Erythroblast (primary cell): ENCODE measurements at regions not wholly inside any gene's neighbourhood (a gene's known extent, or its start where the extent isn't known, plus 50 kb on each side); places are given as distances from the start of the nearest gene placed in this dataset.

Experiments
- GATA1 ChIP-seq: IDR thresholded peaks from 2 replicates; pipeline ENCODE4 v1.6.1; 2011; ENCODE audit warnings: low read depth, mild to moderate bottlenecking, control low read depth, low read length, moderate library complexity
- POLR2A ChIP-seq: IDR thresholded peaks from 2 replicates; pipeline ENCODE4 v1.6.1; 2011; ENCODE audit warnings: mild to moderate bottlenecking, low read length

- no peak for TF ChIP-seq POLR2A
- no peak for TF ChIP-seq GATA1
Observed at GRCh38 chr9:105127863-105128220, 116.6 kb upstream of the SLC44A1 start.
